ENCODE measurements at regions not wholly inside any gene's neighbourhood (a gene's known extent, or its start where the extent isn't known, plus 50 kb on each side); places are given as distances from the start of the nearest gene placed in this dataset.

DNA sequence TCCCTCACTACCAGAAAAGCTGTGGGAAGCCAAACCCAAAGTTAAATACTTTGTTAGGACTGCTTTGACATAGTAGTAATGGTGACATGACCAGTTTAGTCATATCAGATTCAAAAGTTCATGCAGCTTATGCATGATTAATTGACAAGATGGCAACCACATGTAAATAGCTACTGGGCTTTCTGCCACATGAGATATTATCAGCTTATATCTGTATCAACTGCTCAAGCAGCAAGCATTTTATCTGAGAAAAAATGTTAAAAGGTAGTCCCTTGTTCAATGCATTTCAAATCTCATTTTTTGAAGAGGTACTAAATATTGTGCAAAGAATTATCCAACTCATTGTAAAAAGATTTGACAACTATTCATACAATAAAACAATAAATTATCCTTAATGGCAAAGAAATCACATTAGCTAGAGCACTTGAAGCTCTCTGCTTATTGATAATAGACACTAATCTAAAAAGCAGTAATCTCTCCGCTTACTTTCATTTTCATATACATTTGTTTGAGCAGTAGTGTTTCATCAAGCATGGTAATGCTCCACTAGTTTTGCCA is 993.6 kb upstream of the NXPH2 start:
- no peak for DNase-seq (ENCODE audit: low read depth in 1 of 2, low spot score in 1 of 2)

DNA sequence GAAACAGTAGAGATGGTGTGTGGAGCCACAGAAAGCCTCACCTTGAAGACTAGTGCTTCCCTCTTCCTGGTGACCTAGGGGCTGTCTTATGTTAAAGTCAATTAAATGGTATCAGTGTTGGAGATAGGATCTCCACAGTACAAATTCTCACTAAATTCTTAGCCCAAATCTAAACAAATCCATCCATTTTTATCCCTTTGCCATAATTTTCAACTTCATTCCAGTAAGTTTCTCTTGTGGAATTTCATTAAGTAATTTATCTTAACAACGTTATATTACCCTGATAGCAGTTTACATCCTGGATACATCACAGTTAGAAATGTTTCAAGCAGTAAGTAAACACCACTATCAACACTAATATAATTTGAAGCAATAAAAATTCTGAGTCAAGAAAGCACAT is 989.4 kb upstream of the NXPH2 start:
- TF ChIP-seq POLR2AphosphoS5 (IDR thresholded peaks at IDR 0.05; ENCODE audit: low read depth) (no peak), SPI1 (IDR thresholded peaks at IDR 0.05; ENCODE audit: borderline replicate concordance, low read depth) (no peak), GABPA (IDR thresholded peaks at IDR 0.05; ENCODE audit: low read depth) (no peak)
- TF ChIP-seq, protein P1, sequence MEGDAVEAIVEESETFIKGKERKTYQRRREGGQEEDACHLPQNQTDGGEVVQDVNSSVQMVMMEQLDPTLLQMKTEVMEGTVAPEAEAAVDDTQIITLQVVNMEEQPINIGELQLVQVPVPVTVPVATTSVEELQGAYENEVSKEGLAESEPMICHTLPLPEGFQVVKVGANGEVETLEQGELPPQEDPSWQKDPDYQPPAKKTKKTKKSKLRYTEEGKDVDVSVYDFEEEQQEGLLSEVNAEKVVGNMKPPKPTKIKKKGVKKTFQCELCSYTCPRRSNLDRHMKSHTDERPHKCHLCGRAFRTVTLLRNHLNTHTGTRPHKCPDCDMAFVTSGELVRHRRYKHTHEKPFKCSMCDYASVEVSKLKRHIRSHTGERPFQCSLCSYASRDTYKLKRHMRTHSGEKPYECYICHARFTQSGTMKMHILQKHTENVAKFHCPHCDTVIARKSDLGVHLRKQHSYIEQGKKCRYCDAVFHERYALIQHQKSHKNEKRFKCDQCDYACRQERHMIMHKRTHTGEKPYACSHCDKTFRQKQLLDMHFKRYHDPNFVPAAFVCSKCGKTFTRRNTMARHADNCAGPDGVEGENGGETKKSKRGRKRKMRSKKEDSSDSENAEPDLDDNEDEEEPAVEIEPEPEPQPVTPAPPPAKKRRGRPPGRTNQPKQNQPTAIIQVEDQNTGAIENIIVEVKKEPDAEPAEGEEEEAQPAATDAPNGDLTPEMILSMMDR (IDR thresholded peaks at IDR 0.05; ENCODE audit: insufficient read depth, low read length) = no peak
- TF ChIP-seq, protein P2, sequence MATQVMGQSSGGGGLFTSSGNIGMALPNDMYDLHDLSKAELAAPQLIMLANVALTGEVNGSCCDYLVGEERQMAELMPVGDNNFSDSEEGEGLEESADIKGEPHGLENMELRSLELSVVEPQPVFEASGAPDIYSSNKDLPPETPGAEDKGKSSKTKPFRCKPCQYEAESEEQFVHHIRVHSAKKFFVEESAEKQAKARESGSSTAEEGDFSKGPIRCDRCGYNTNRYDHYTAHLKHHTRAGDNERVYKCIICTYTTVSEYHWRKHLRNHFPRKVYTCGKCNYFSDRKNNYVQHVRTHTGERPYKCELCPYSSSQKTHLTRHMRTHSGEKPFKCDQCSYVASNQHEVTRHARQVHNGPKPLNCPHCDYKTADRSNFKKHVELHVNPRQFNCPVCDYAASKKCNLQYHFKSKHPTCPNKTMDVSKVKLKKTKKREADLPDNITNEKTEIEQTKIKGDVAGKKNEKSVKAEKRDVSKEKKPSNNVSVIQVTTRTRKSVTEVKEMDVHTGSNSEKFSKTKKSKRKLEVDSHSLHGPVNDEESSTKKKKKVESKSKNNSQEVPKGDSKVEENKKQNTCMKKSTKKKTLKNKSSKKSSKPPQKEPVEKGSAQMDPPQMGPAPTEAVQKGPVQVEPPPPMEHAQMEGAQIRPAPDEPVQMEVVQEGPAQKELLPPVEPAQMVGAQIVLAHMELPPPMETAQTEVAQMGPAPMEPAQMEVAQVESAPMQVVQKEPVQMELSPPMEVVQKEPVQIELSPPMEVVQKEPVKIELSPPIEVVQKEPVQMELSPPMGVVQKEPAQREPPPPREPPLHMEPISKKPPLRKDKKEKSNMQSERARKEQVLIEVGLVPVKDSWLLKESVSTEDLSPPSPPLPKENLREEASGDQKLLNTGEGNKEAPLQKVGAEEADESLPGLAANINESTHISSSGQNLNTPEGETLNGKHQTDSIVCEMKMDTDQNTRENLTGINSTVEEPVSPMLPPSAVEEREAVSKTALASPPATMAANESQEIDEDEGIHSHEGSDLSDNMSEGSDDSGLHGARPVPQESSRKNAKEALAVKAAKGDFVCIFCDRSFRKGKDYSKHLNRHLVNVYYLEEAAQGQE (IDR thresholded peaks at IDR 0.05; ENCODE audit: insufficient replicate concordance, low read depth) = no peak
- H3K27me3 ChIP-seq (ENCODE audit: insufficient read depth, poor library complexity, severe bottlenecking) = no peaks in the 10 kb centered on the region
- H3K27ac ChIP-seq (replicated peaks) = no peak overlapping the region
- no peak overlapping the region for H3K4me3 ChIP-seq (replicated peaks; ENCODE audit: insufficient read depth, low read length)
- no peak for DNase-seq (ENCODE audit: low read depth in 1 of 2, low spot score in 1 of 2)

More for the DNA sequence above, 993.6 kb upstream of the NXPH2 start:
- Histone ChIP-seq H3K4me3 (replicated peaks; ENCODE audit: insufficient read depth, low read length) (no peak overlapping the region), H3K27ac (replicated peaks) (no peak overlapping the region), H3K27me3 (ENCODE audit: insufficient read depth, poor library complexity, severe bottlenecking) (no peaks in the 10 kb centered on the region)
- no peak for TF ChIP-seq SPI1 (IDR thresholded peaks at IDR 0.05; ENCODE audit: borderline replicate concordance, low read depth)
- no peak for TF ChIP-seq GABPA (IDR thresholded peaks at IDR 0.05; ENCODE audit: low read depth)
- TF ChIP-seq POLR2AphosphoS5 (IDR thresholded peaks at IDR 0.05; ENCODE audit: low read depth) = no peak
- TF ChIP-seq, protein P2 (IDR thresholded peaks at IDR 0.05; ENCODE audit: insufficient replicate concordance, low read depth) = no peak
- TF ChIP-seq, protein P1 (IDR thresholded peaks at IDR 0.05; ENCODE audit: insufficient read depth, low read length) = no peak

DNA sequence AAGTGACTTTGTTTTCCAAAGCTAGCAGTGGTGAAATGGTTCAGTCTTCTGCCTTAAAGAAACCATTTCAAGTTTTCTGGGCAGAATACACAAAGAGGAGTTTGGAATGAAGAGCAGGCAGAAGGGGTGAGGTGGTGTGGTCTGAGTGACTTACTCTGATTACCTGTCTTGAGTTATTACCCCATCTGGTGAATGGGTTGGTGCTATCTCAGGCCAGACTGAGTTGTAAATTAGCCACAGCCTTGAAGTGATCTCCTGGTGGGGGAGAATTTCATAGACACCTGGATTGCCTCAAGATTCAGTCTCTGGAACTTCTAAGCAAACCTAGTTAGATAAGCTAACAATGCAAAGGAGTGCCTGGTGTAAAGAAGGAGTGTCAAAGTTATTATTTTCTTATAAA is 983.5 kb upstream of the NXPH2 start:
- no peak for TF ChIP-seq GABPA (IDR thresholded peaks at IDR 0.05; ENCODE audit: low read depth)
- TF ChIP-seq, protein P2 (IDR thresholded peaks at IDR 0.05; ENCODE audit: insufficient replicate concordance, low read depth) = no peak
- no peak for TF ChIP-seq SPI1 (IDR thresholded peaks at IDR 0.05; ENCODE audit: borderline replicate concordance, low read depth)
- TF ChIP-seq, protein P1 (IDR thresholded peaks at IDR 0.05; ENCODE audit: insufficient read depth, low read length) = no peak
- no peak for TF ChIP-seq POLR2AphosphoS5 (IDR thresholded peaks at IDR 0.05; ENCODE audit: low read depth)
- Histone ChIP-seq H3K4me3 (replicated peaks; ENCODE audit: insufficient read depth, low read length) (no peak overlapping the region), H3K27ac (replicated peaks) (no peak overlapping the region), H3K27me3 (ENCODE audit: insufficient read depth, poor library complexity, severe bottlenecking) (no peaks in the 10 kb centered on the region)
- DNase-seq (ENCODE audit: low read depth in 1 of 2, low spot score in 1 of 2) = no peak
